ENCODE measurements at regions not wholly inside any gene's neighbourhood (a gene's known extent, or its start where the extent isn't known, plus 50 kb on each side); places are given as distances from the start of the nearest gene placed in this dataset.

- no peak for TF ChIP-seq POLR2AphosphoS5 (IDR thresholded peaks at IDR 0.05; ENCODE audit: low read depth)
- TF ChIP-seq, protein P1, sequence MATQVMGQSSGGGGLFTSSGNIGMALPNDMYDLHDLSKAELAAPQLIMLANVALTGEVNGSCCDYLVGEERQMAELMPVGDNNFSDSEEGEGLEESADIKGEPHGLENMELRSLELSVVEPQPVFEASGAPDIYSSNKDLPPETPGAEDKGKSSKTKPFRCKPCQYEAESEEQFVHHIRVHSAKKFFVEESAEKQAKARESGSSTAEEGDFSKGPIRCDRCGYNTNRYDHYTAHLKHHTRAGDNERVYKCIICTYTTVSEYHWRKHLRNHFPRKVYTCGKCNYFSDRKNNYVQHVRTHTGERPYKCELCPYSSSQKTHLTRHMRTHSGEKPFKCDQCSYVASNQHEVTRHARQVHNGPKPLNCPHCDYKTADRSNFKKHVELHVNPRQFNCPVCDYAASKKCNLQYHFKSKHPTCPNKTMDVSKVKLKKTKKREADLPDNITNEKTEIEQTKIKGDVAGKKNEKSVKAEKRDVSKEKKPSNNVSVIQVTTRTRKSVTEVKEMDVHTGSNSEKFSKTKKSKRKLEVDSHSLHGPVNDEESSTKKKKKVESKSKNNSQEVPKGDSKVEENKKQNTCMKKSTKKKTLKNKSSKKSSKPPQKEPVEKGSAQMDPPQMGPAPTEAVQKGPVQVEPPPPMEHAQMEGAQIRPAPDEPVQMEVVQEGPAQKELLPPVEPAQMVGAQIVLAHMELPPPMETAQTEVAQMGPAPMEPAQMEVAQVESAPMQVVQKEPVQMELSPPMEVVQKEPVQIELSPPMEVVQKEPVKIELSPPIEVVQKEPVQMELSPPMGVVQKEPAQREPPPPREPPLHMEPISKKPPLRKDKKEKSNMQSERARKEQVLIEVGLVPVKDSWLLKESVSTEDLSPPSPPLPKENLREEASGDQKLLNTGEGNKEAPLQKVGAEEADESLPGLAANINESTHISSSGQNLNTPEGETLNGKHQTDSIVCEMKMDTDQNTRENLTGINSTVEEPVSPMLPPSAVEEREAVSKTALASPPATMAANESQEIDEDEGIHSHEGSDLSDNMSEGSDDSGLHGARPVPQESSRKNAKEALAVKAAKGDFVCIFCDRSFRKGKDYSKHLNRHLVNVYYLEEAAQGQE (IDR thresholded peaks at IDR 0.05; ENCODE audit: unreplicated experiment): no peak
- TF ChIP-seq, protein P2, sequence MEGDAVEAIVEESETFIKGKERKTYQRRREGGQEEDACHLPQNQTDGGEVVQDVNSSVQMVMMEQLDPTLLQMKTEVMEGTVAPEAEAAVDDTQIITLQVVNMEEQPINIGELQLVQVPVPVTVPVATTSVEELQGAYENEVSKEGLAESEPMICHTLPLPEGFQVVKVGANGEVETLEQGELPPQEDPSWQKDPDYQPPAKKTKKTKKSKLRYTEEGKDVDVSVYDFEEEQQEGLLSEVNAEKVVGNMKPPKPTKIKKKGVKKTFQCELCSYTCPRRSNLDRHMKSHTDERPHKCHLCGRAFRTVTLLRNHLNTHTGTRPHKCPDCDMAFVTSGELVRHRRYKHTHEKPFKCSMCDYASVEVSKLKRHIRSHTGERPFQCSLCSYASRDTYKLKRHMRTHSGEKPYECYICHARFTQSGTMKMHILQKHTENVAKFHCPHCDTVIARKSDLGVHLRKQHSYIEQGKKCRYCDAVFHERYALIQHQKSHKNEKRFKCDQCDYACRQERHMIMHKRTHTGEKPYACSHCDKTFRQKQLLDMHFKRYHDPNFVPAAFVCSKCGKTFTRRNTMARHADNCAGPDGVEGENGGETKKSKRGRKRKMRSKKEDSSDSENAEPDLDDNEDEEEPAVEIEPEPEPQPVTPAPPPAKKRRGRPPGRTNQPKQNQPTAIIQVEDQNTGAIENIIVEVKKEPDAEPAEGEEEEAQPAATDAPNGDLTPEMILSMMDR (conservative IDR thresholded peaks at IDR 0.05; ENCODE audit: low read depth in 2 of 2): no peak
Observed at GRCh38 chr2:133667968-133668367, 99.7 kb upstream of the NCKAP5 start.

Data from GM23338 (cell line).